T-cell (primary cell): ENCODE measurements at regions not wholly inside any gene's neighbourhood (a gene's known extent, or its start where the extent isn't known, plus 50 kb on each side); places are given as distances from the start of the nearest gene placed in this dataset.

Source experiments
- ATAC-seq, 4 experiments: fragments of 200-7000 bp in 3 of 4; fragments of 150-1000 bp in 1 of 4; cut with Tn5 transposase; replicated peaks in 1 of 4; 1 replicate in 3 of 4; 2 replicates in 1 of 4; pipeline ENCODE4 v1.10.0; 2021; ENCODE audit warnings: moderate library complexity in 3 of 4, mild to moderate bottlenecking in 2 of 4, moderate number of reproducible peaks in 1 of 4
- CTCF ChIA-PET, 2 donors: fragments of 300-600 bp; sonication (Branson Sonifier 250); formaldehyde crosslinking; loops; one replicate each; lab custom pipeline; 2022; ENCODE audit warnings: antibody characterized with exemption in 2 of 2; lab: Charles Lee
- POLR2A ChIA-PET, 2 donors: fragments of 300-600 bp; sonication (Branson Sonifier 250); formaldehyde crosslinking; loops; one replicate each; lab custom pipeline; 2022; ENCODE audit warnings: antibody characterized with exemption in 2 of 2; lab: Charles Lee
- DNase-seq, 35 experiments: peaks; one replicate each; pipeline versions ENCODE4 v3.0.0 to v3.0.0-alpha.2; 2013 to 2023
- H3K27ac ChIP-seq: one replicate; pipeline ENCODE4 v1.5.1; 2013; ENCODE audit warnings: low read length
- H3K27me3 ChIP-seq, 2 experiments: replicated peaks in 1 of 2; 1 replicate in 1 of 2; 2 replicates in 1 of 2; pipeline versions ENCODE4 v1.6.1 to v1.7.0; 2013; ENCODE audit warnings: low read length in 1 of 2, mixed read lengths in 1 of 2; ENCODE audit not compliant: control insufficient read depth in 2 of 2, insufficient read depth in 2 of 2; ENCODE audit errors: extremely low read depth in 1 of 2
- H3K36me3 ChIP-seq, 2 donors: 1 replicate in 1 of 2; 2 replicates in 1 of 2; pipeline versions ENCODE4 v1.6.1 to v1.7.0; 2013; ENCODE audit warnings: low read length in 1 of 2; ENCODE audit not compliant: control insufficient read depth in 2 of 2, insufficient read depth in 1 of 2; ENCODE audit errors: extremely low read depth in 1 of 2
- H3K4me1 ChIP-seq, 2 experiments: 1 replicate in 1 of 2; 2 replicates in 1 of 2; pipeline versions ENCODE4 v1.6.1 to v1.7.0; 2013; ENCODE audit warnings: low read length in 2 of 2, mixed read lengths in 1 of 2; ENCODE audit not compliant: insufficient read depth in 2 of 2, control insufficient read depth in 1 of 2; ENCODE audit errors: extremely low read depth in 1 of 2
- H3K4me3 ChIP-seq, 2 donors: 1 replicate in 1 of 2; 2 replicates in 1 of 2; pipeline versions ENCODE4 v1.5.1 to v1.7.0; 2013; ENCODE audit warnings: mild to moderate bottlenecking in 2 of 2, low read length in 1 of 2, moderate library complexity in 1 of 2; ENCODE audit not compliant: control insufficient read depth in 1 of 2; ENCODE audit errors: extremely low read depth in 1 of 2
- H3K9me3 ChIP-seq: 2 replicates; pipeline ENCODE4 v1.7.0; 2013
- H3K27ac Mint-ChIP-seq, 2 donors: one replicate each; pipeline ENCODE4 v1.8.0; 2020 to 2021; ENCODE audit warnings: mild to moderate bottlenecking in 2 of 2, mixed read lengths in 2 of 2
- H3K27me3 Mint-ChIP-seq, 2 donors: one replicate each; pipeline ENCODE4 v1.8.0; 2021 to 2022; ENCODE audit warnings: mixed read lengths in 2 of 2
- H3K36me3 Mint-ChIP-seq: one replicate; pipeline ENCODE4 v1.8.0; 2021; ENCODE audit warnings: mixed read lengths
- H3K4me1 Mint-ChIP-seq, 3 donors: one replicate each; pipeline ENCODE4 v1.8.0; 2020 to 2022; ENCODE audit warnings: mixed read lengths in 3 of 3, mild to moderate bottlenecking in 1 of 3
- H3K4me3 Mint-ChIP-seq, 3 donors: one replicate each; pipeline ENCODE4 v1.8.0; 2020 to 2022; ENCODE audit warnings: mild to moderate bottlenecking in 3 of 3, mixed read lengths in 3 of 3, moderate library complexity in 3 of 3
- H3K9me3 Mint-ChIP-seq, 3 donors: one replicate each; pipeline ENCODE4 v1.8.0; 2020 to 2022; ENCODE audit warnings: mixed read lengths in 3 of 3
- WGBS: methylation state at CpG from one replicate; pipeline ENCODE4 v1.1.5; 2013; ENCODE audit warnings: missing lambda C conversion rate; ENCODE audit not compliant: insufficient coverage; 5-methylcytosine and 5-hydroxymethylcytosine counted together

DNA sequence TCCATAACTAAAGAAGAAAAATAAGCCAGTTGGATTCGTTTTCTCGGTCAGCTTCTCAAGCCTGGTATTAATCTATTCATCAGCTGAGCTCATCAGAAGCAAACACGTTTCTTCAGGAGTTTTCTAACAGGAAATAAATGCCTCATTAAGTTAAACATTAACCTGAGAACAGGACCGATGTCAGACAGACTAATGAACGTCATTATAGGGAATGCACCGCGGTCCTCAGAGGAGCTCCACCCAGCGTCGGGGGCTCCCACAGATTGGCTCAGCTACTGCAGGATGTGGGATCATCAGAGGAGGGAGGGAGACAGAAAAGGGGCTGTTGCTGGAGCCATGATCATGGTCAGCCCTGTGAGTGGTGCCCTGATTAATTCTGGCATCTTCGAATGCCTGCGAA, 615.4 kb downstream of the PTPRU start:
- 70% methylated on average over 11 of the region's 11 CpGs for WGBS
- Mint-ChIP-seq H3K36me3 (no peaks in the 10 kb centered on the region), H3K27ac (no peak overlapping the region), H3K27me3 (peaks cover 20 to 26% of the 10 kb centered on the region in 2 donors), H3K4me3 (no peak overlapping the region), H3K9me3 (no peaks in the 10 kb centered on the region), H3K4me1 (no peaks in the 10 kb centered on the region)
- DNase-seq (no peak), ATAC-seq (no peak)
- ChIA-PET POLR2A (no interaction called here), CTCF (no interaction called here)
- Histone ChIP-seq H3K4me3 (no peak overlapping the region), H3K27me3 (peaks cover 0 to 33% of the 10 kb centered on the region in 2 experiments), H3K27ac (no peak overlapping the region), H3K4me1 (no peaks in the 10 kb centered on the region), H3K9me3 (no peaks in the 10 kb centered on the region), H3K36me3 (no peaks in the 10 kb centered on the region)

DNA sequence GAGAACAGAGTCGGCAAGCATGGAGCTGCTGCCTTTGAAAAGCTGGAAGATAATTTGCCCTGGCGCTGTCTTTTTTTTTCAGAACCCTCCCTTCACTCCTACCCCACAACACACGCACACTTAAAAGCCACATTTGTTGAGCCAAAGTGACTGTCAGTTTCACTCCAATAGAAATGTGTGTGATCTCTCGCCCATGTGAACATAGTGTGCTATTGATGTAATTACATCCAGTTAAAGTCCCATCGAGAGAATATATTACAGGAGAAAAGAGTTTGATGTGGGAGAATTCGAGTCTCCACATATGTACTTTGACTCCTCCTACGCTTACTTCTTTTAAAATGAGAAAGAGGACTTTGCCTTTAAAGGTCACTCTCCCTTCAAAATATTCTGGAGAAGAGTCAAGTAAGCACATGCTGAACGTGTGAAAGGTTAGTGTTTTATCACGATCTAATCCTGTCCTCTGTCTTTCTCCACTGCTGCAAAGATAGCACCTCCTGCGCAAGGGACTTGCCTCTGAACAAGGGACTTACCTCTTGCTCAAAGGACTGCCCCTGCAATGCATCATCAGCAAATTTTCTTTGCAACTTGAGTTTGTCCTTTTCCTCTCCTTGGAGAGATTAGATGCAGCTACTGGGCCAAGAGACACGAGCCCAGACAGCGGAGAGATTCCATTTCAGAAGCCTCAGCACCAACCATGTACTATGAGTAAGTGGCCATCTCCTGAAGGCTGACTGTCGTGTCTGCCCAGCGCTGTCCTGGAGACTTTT, 613.9 kb downstream of the PTPRU start:
- H3K4me1 Mint-ChIP-seq, result no peaks in the 10 kb centered on the region
- DNase-seq (no peak), ATAC-seq (no peak)
- no peaks in the 10 kb centered on the region for H3K4me1 ChIP-seq
- H3K9me3 Mint-ChIP-seq, result no peaks in the 10 kb centered on the region
- H3K9me3 ChIP-seq, result no peaks in the 10 kb centered on the region
- WGBS, result 95% methylated on average over 2 of the region's 14 CpGs
- no peaks in the 10 kb centered on the region for H3K36me3 ChIP-seq
- H3K4me3 ChIP-seq, result no peak overlapping the region
- no peak overlapping the region for H3K4me3 Mint-ChIP-seq
- H3K27ac ChIP-seq, result no peak overlapping the region
- ChIA-PET CTCF (no interaction called here), POLR2A (no interaction called here)
- peaks cover 0 to 33% of the 10 kb centered on the region in 2 experiments for H3K27me3 ChIP-seq
- H3K27ac Mint-ChIP-seq, result no peak overlapping the region
- peaks cover 15 to 18% of the 10 kb centered on the region in 2 donors for H3K27me3 Mint-ChIP-seq
- H3K36me3 Mint-ChIP-seq, result no peaks in the 10 kb centered on the region

DNA sequence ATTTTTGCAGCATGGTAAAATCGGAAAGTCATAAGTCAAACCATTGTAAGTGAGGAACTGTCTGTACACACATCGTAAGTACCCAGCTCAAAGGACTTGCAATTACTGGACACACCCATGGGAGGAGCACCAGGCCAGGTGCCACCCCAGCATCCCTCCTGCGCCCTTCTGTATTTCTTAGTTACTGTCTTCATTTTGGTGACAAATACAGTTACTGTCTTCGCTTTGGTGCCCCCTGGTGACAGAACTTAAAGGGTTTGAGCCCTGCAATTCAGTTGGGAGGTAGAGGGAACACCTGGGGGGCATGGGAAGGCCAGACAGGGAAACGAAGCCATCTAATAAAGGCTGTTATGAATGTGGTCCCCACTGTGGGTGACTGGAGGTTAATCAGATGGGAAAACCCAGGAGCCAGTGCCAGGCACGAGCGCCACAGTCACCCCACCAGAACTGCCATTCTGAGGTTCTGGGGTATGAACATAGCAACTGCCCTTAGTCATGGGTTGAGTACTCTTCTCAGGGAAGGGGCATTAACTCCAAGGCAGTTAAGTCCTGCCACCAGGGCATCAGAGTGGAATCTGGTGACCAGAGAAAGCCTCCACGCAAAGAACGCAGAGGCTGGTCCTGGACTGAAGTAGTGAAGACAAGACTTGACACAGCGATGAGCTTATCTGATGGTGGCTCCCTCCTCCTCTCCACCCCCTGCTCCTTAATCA, 612.9 kb downstream of the PTPRU start:
- Mint-ChIP-seq H3K4me1 (no peaks in the 10 kb centered on the region), H3K36me3 (no peaks in the 10 kb centered on the region), H3K4me3 (no peak overlapping the region), H3K27me3 (peaks cover 13 to 16% of the 10 kb centered on the region in 2 donors), H3K27ac (no peak overlapping the region), H3K9me3 (no peaks in the 10 kb centered on the region)
- Histone ChIP-seq H3K27me3 (peaks cover 0 to 30% of the 10 kb centered on the region in 2 experiments), H3K4me3 (no peak overlapping the region), H3K4me1 (no peaks in the 10 kb centered on the region), H3K36me3 (no peaks in the 10 kb centered on the region), H3K27ac (no peak overlapping the region), H3K9me3 (no peaks in the 10 kb centered on the region)
- ATAC-seq (peak in 1 of 4 experiments; percentile 36), DNase-seq (peak in 21 of 35 experiments; percentile 2 to 54 (median 16))
- ChIA-PET CTCF (no interaction called here), POLR2A (no interaction called here)
- WGBS, result 72% methylated on average over 7 of the region's 10 CpGs

DNA sequence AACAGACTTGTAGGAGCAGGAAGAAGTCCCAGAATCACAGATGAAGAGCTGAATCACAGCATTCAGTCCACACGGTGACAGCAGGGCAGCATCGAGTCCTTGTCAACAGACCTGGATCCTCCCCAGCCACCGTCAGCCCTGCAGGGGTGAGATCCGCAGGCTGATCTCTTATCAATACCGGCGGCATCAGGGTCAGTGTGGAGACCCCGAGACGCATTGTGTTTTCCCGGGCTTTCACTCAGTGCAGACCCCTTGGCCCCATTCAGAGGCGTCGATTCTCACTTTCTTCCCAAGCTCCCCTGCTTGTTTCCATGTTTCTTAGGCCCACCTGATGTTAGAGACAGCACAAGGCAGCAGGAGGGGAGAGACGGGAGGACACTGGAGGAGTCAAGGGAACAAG, 609.6 kb downstream of the PTPRU start:
- no peaks in the 10 kb centered on the region for H3K4me1 ChIP-seq
- no peak overlapping the region for H3K4me3 ChIP-seq
- Mint-ChIP-seq H3K9me3 (peaks cover 10 to 17% (median 12%) of the 10 kb centered on the region in 3 donors), H3K4me3 (no peak overlapping the region), H3K4me1 (no peaks in the 10 kb centered on the region), H3K27me3 (peaks cover 8 to 11% of the 10 kb centered on the region in 2 donors), H3K27ac (no peak overlapping the region), H3K36me3 (no peaks in the 10 kb centered on the region)
- no peak for DNase-seq
- peaks cover 0 to 26% of the 10 kb centered on the region in 2 experiments for H3K27me3 ChIP-seq
- H3K36me3 ChIP-seq, result no peaks in the 10 kb centered on the region
- no peak overlapping the region for H3K27ac ChIP-seq
- CTCF ChIA-PET, result no interaction called here
- no peaks in the 10 kb centered on the region for H3K9me3 ChIP-seq
- 64% methylated on average over 12 of the region's 12 CpGs for WGBS
- no peak for ATAC-seq
- POLR2A ChIA-PET, result no interaction called here

DNA sequence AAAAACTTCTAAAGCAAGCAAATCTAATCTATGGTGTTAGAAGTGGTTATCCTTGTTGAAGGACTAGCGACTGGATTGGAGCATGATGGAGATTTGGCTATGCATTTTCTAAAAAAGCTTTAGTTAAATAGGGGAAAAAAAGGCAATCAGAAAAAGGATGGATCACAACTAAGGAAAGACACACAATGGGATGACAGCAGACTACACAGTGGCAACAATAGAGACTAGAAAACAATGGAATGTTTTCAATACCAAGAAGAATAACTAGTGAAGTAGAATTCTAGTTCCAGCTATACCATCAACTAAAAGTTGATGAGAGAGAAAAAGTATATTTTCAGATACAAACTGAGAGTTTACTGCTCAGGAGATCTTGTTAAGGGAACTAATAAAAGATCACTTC, 605.8 kb downstream of the PTPRU start:
- Mint-ChIP-seq H3K4me1 (no peaks in the 10 kb centered on the region), H3K36me3 (no peaks in the 10 kb centered on the region), H3K27ac (no peak overlapping the region), H3K9me3 (peaks cover 10 to 17% (median 12%) of the 10 kb centered on the region in 3 donors), H3K27me3 (peaks cover 2 to 17% of the 10 kb centered on the region in 2 donors), H3K4me3 (no peak overlapping the region)
- no peak overlapping the region for H3K4me3 ChIP-seq
- H3K9me3 ChIP-seq, result no peaks in the 10 kb centered on the region
- no peak for DNase-seq
- H3K27ac ChIP-seq, result no peak overlapping the region
- no peaks in the 10 kb centered on the region for H3K36me3 ChIP-seq
- ATAC-seq, result no peak
- WGBS, result no CpG with 5 or more reads among the region's 1 CpG
- POLR2A ChIA-PET, result no interaction called here
- peaks cover 0 to 27% of the 10 kb centered on the region in 2 experiments for H3K27me3 ChIP-seq
- CTCF ChIA-PET, result no interaction called here
- H3K4me1 ChIP-seq, result no peaks in the 10 kb centered on the region

DNA sequence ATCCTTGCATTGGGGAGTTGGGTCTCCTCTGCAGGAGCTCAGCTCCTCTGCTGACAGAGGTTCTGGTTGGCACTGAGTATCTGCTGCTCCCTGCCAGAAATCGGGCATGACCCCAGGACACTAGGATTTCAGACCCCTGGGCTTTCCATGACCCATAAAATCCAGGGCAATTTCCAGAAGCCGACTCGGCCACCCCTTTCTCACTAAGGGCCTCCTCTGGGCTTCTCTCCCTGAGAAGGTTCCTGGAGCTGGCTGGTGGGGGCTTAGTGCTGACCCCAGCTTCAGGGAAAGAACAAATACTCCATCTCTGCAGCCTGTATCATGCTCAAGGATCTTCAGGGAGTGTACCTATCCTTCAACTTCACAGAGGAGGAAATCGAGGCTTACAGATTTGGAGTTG, 603.4 kb downstream of the PTPRU start:
- Histone ChIP-seq H3K4me1 (no peaks in the 10 kb centered on the region), H3K9me3 (no peaks in the 10 kb centered on the region), H3K27me3 (peaks cover 0 to 17% of the 10 kb centered on the region in 2 experiments), H3K27ac (no peak overlapping the region), H3K4me3 (no peak overlapping the region), H3K36me3 (no peaks in the 10 kb centered on the region)
- no peaks in the 10 kb centered on the region for H3K4me1 Mint-ChIP-seq
- H3K27me3 Mint-ChIP-seq, result peaks cover 14 to 23% of the 10 kb centered on the region in 2 donors
- peaks cover 10 to 17% (median 12%) of the 10 kb centered on the region in 3 donors for H3K9me3 Mint-ChIP-seq
- no peak overlapping the region for H3K4me3 Mint-ChIP-seq
- DNase-seq (no peak), ATAC-seq (no peak)
- CTCF ChIA-PET, result interaction anchor here (0.6 kb wide), 3 partner anchors 215 to 409 kb away, joined by 4 to 9 read pairs (median 5); no protein-coding TSS in a partner anchor
- WGBS, result no CpG with 5 or more reads among the region's 4 CpGs
- H3K36me3 Mint-ChIP-seq, result no peaks in the 10 kb centered on the region
- POLR2A ChIA-PET, result no interaction called here
- H3K27ac Mint-ChIP-seq, result no peak overlapping the region
